GM19240 (cell line): ENCODE measurements at regions not wholly inside any gene's neighbourhood (a gene's known extent, or its start where the extent isn't known, plus 50 kb on each side); places are given as distances from the start of the nearest gene placed in this dataset.

Source experiments
- DNase-seq: peaks from one replicate; pipeline ENCODE4 v3.0.0; 2011; ENCODE audit warnings: low spot score; ENCODE audit not compliant: insufficient read length

GRCh38 chr22:48976556-48977535 lies 850.8 kb downstream of the BRD1 start:
- DNase-seq, result no peak

GRCh38 chr22:48975886-48976285 lies 851.8 kb downstream of the BRD1 start:
- no peak for DNase-seq

- no peak for DNase-seq
These were observed 852.3 kb downstream of the BRD1 start for GRCh38 chr22:48975316-48975741.

- no peak for DNase-seq
These were observed 853.0 kb downstream of the BRD1 start for GRCh38 chr22:48974443-48975315.

GRCh38 chr22:48973694-48974041 lies 854.0 kb downstream of the BRD1 start:
- no peak for DNase-seq

- DNase-seq, result no peak
These were observed 854.5 kb downstream of the BRD1 start for GRCh38 chr22:48972979-48973693.

- no peak for DNase-seq
These were observed 859.3 kb downstream of the BRD1 start for GRCh38 chr22:48968201-48968959.

GRCh38 chr22:48963405-48963804 lies 864.3 kb downstream of the BRD1 start:
- DNase-seq, result no peak

GRCh38 chr22:48961705-48962104 lies 866.0 kb downstream of the BRD1 start:
- no peak for DNase-seq

GRCh38 chr22:48960980-48961660 lies 866.6 kb downstream of the BRD1 start:
- DNase-seq, result no peak

GRCh38 chr22:48960576-48960975 lies 867.1 kb downstream of the BRD1 start:
- no peak for DNase-seq

- DNase-seq, result no peak
These were observed 868.2 kb downstream of the BRD1 start for GRCh38 chr22:48959496-48959895.

- no peak for DNase-seq
These were observed 869.7 kb downstream of the BRD1 start for GRCh38 chr22:48957987-48958321.

GRCh38 chr22:48957311-48957986 lies 870.2 kb downstream of the BRD1 start:
- no peak for DNase-seq

- no peak for DNase-seq
These were observed 872.0 kb downstream of the BRD1 start for GRCh38 chr22:48955351-48956311.

GRCh38 chr22:48954781-48955311 lies 872.8 kb downstream of the BRD1 start:
- DNase-seq, result no peak

- no peak for DNase-seq
These were observed 873.8 kb downstream of the BRD1 start for GRCh38 chr22:48953830-48954229.

GRCh38 chr22:48953103-48953720 lies 874.5 kb downstream of the BRD1 start:
- no peak for DNase-seq
